Keratinocyte (primary cell): ENCODE measurements at regions not wholly inside any gene's neighbourhood (a gene's known extent, or its start where the extent isn't known, plus 50 kb on each side); places are given as distances from the start of the nearest gene placed in this dataset.
"Not testable (repeated sequence)": the region's sequence is repeated elsewhere in the genome, so short reads cannot be mapped to it uniquely, and the experiment has no call there.

ENCODE experiments used
- DNase-seq: peaks from one replicate; pipeline ENCODE4 v3.0.0-alpha.2; 2011; ENCODE audit warnings: low read depth, missing footprints, low spot score
- FAIRE-seq: peaks from 2 replicates; lab custom pipeline; 2011; peaks lifted over from hg19 to GRCh38; lab: Jason Lieb, UNC
- H2AFZ ChIP-seq: 2 replicates; pipeline ENCODE4 v1.6.0; 2012; ENCODE audit warnings: low read length, control low read depth, inconsistent platforms; ENCODE audit not compliant: control insufficient read depth
- H3K27ac ChIP-seq: 2 replicates; pipeline ENCODE4 v1.5.1; 2011; ENCODE audit warnings: low read length; ENCODE audit not compliant: control insufficient read depth, insufficient read depth
- H3K27me3 ChIP-seq: 3 replicates; pipeline ENCODE4 v1.6.0; 2011; ENCODE audit warnings: low read length; ENCODE audit not compliant: control insufficient read depth, insufficient read depth; ENCODE audit errors: extremely low read depth
- H3K36me3 ChIP-seq, 2 experiments: 2 replicates in 1 of 2; 3 replicates in 1 of 2; pipeline ENCODE4 v1.5.1; 2011; ENCODE audit warnings: low read length in 2 of 2, mild to moderate bottlenecking in 1 of 2; ENCODE audit not compliant: control insufficient read depth in 2 of 2, insufficient read depth in 2 of 2; ENCODE audit errors: extremely low read depth in 1 of 2
- H3K4me1 ChIP-seq: 3 replicates; pipeline ENCODE4 v1.5.1; 2011; ENCODE audit warnings: low read length; ENCODE audit not compliant: control insufficient read depth, insufficient read depth; ENCODE audit errors: extremely low read depth
- H3K4me2 ChIP-seq: 3 replicates; pipeline ENCODE4 v1.6.0; 2011; ENCODE audit warnings: low read depth, low read length; ENCODE audit not compliant: control insufficient read depth, insufficient read depth; ENCODE audit errors: extremely low read depth
- H3K4me3 ChIP-seq, 3 experiments: fragments of 200-600 bp in 1 of 3; sonication (generic) in 1 of 3; 2 replicates in 2 of 3; 3 replicates in 1 of 3; pipeline ENCODE4 v1.5.1; 2011 to 2016; ENCODE audit warnings: low read length in 3 of 3, mild to moderate bottlenecking in 3 of 3, control low read depth in 2 of 3, inconsistent platforms in 1 of 3, low read depth in 1 of 3, mixed read lengths in 1 of 3, mixed run types in 1 of 3, moderate library complexity in 1 of 3; ENCODE audit not compliant: control insufficient read depth in 2 of 3, insufficient read depth in 2 of 3; ENCODE audit errors: extremely low read depth in 1 of 3
- H3K79me2 ChIP-seq: 2 replicates; pipeline ENCODE4 v1.6.0; 2012; ENCODE audit warnings: low read length; ENCODE audit not compliant: control insufficient read depth, insufficient read depth
- H3K9ac ChIP-seq: 3 replicates; pipeline ENCODE4 v1.6.0; 2011; ENCODE audit warnings: low read length; ENCODE audit not compliant: control insufficient read depth, insufficient read depth; ENCODE audit errors: extremely low read depth
- H3K9me1 ChIP-seq: 3 replicates; pipeline ENCODE4 v1.6.0; 2011; ENCODE audit warnings: low read length; ENCODE audit not compliant: control insufficient read depth, insufficient read depth; ENCODE audit errors: extremely low read depth
- H3K9me3 ChIP-seq: 2 replicates; pipeline ENCODE4 v1.5.1; 2012; ENCODE audit warnings: low read depth, low read length; ENCODE audit not compliant: control insufficient read depth
- H4K20me1 ChIP-seq: 3 replicates; pipeline ENCODE4 v1.6.0; 2011; ENCODE audit warnings: low read length; ENCODE audit not compliant: control insufficient read depth, insufficient read depth; ENCODE audit errors: extremely low read depth
- EZH2 ChIP-seq: IDR thresholded peaks from one replicate; pipeline ENCODE4 v1.6.1; 2012; ENCODE audit warnings: inconsistent platforms, mild to moderate bottlenecking, low read length, moderate library complexity
- dilution Hi-C: fragments of 300-500 bp; cut with MboI; formaldehyde crosslinking; loops from one replicate; pipeline ENCODE4 v1.7.0; 2020; ENCODE audit warnings: low sequenced_read_pairs; ENCODE audit not compliant: extremely low pct_ligation_motif_present
- TF ChIP-seq, protein P1 (sequence below), 3 experiments: IDR thresholded peaks in 1 of 3; conservative IDR thresholded peaks in 1 of 3; optimal IDR thresholded peaks in 1 of 3; 2 replicates in 2 of 3; 3 replicates in 1 of 3; pipeline versions ENCODE3 to v1.5.1; 2011; ENCODE audit warnings: low read length in 3 of 3, mild to moderate bottlenecking in 3 of 3, moderate library complexity in 2 of 3, control low read depth in 1 of 3, inconsistent platforms in 1 of 3; ENCODE audit not compliant: insufficient read depth in 2 of 3; ENCODE audit errors: extremely low read depth in 1 of 3

GRCh38 chr13:109983447-109983846, 197.1 kb upstream of the IRS2 start:
- H3K27ac ChIP-seq, result no peak overlapping the region
- dilution Hi-C loops, result no loop called here
- no peaks in the 10 kb centered on the region for H3K9me1 ChIP-seq
- no peak overlapping the region for H3K4me2 ChIP-seq
- peaks cover 6% of the 10 kb centered on the region for H3K4me1 ChIP-seq
- H3K27me3 ChIP-seq, result no peaks in the 10 kb centered on the region
- H3K4me3 ChIP-seq, result no peak overlapping the region
- H3K79me2 ChIP-seq, result no peaks in the 10 kb centered on the region
- no peaks in the 10 kb centered on the region for H3K9me3 ChIP-seq
- no peaks in the 10 kb centered on the region for H4K20me1 ChIP-seq
- peak overlapping the region; percentile 11 for H2AFZ ChIP-seq
- H3K36me3 ChIP-seq, result no peaks in the 10 kb centered on the region
- DNase-seq (no peak), FAIRE-seq (no peak)
- H3K9ac ChIP-seq, result no peak overlapping the region
- TF ChIP-seq, protein P1, sequence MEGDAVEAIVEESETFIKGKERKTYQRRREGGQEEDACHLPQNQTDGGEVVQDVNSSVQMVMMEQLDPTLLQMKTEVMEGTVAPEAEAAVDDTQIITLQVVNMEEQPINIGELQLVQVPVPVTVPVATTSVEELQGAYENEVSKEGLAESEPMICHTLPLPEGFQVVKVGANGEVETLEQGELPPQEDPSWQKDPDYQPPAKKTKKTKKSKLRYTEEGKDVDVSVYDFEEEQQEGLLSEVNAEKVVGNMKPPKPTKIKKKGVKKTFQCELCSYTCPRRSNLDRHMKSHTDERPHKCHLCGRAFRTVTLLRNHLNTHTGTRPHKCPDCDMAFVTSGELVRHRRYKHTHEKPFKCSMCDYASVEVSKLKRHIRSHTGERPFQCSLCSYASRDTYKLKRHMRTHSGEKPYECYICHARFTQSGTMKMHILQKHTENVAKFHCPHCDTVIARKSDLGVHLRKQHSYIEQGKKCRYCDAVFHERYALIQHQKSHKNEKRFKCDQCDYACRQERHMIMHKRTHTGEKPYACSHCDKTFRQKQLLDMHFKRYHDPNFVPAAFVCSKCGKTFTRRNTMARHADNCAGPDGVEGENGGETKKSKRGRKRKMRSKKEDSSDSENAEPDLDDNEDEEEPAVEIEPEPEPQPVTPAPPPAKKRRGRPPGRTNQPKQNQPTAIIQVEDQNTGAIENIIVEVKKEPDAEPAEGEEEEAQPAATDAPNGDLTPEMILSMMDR (optimal IDR thresholded peaks at IDR 0.05 in 1 of 3, IDR thresholded peaks at IDR 0.05 in 1 of 3, conservative IDR thresholded peaks at IDR 0.05 in 1 of 3; ENCODE audit: extremely low read depth in 1 of 3, insufficient read depth in 2 of 3, low read length in 3 of 3), result no peak
- no peak for TF ChIP-seq EZH2

GRCh38 chr13:109981000-109981399, 194.6 kb upstream of the IRS2 start:
- no peak overlapping the region for H3K4me3 ChIP-seq
- H2AFZ ChIP-seq, result no peak overlapping the region
- DNase-seq (no peak), FAIRE-seq (no peak)
- no peaks in the 10 kb centered on the region for H3K27me3 ChIP-seq
- H4K20me1 ChIP-seq, result no peaks in the 10 kb centered on the region
- H3K4me1 ChIP-seq, result peaks cover 6% of the 10 kb centered on the region
- H3K36me3 ChIP-seq, result no peaks in the 10 kb centered on the region
- no peak for TF ChIP-seq EZH2
- TF ChIP-seq, protein P1 (optimal IDR thresholded peaks at IDR 0.05 in 1 of 3, IDR thresholded peaks at IDR 0.05 in 1 of 3, conservative IDR thresholded peaks at IDR 0.05 in 1 of 3; ENCODE audit: extremely low read depth in 1 of 3, insufficient read depth in 2 of 3, low read length in 3 of 3), result no peak
- H3K4me2 ChIP-seq, result no peak overlapping the region
- H3K9me3 ChIP-seq, result no peaks in the 10 kb centered on the region
- no peaks in the 10 kb centered on the region for H3K9me1 ChIP-seq
- no peak overlapping the region for H3K9ac ChIP-seq
- no peaks in the 10 kb centered on the region for H3K79me2 ChIP-seq
- no peak overlapping the region for H3K27ac ChIP-seq
- dilution Hi-C loops, result no loop called here

DNA sequence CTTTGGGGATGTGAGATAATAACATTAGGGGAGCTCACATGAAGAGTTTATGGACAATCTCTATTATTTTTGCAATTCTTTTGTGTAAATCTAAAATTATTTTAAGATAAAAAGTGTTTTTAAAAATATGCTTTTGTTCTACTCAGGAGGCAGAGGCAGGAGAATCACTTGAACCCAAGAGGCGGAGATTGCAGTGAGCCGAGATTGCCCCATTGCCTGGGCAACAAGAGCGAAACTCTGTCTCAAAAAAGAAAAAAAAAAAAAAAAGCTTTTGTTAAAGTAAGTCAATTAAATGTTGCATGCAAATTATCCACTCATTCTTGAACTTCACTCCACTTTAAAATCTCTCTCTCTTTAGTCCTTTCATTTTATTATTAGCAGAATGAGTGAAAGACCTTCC, 193.3 kb upstream of the IRS2 start:
- H3K36me3 ChIP-seq, H3K27ac ChIP-seq, dilution Hi-C loops, H3K4me1 ChIP-seq, H3K4me2 ChIP-seq, H4K20me1 ChIP-seq, H3K4me3 ChIP-seq, DNase-seq, FAIRE-seq, H3K9me1 ChIP-seq, H3K27me3 ChIP-seq, H3K9ac ChIP-seq, H3K9me3 ChIP-seq, H3K79me2 ChIP-seq, H2AFZ ChIP-seq: not testable (repeated sequence)
